ENCODE measurements at regions not wholly inside any gene's neighbourhood (a gene's known extent, or its start where the extent isn't known, plus 50 kb on each side); places are given as distances from the start of the nearest gene placed in this dataset.

- Histone ChIP-seq H3T11ph (ENCODE audit: low read length) (no peak overlapping the region), H3K79me2 (ENCODE audit: insufficient read depth, low read length) (no peaks in the 10 kb centered on the region), H3K56ac (ENCODE audit: insufficient read length, low read depth, low read length) (no peak overlapping the region), H2BK12ac (ENCODE audit: insufficient read length, low read depth, low read length) (no peak overlapping the region), H2BK5ac (ENCODE audit: insufficient read length, low read length) (no peak overlapping the region), H3K14ac (ENCODE audit: insufficient read depth, low read length) (no peak overlapping the region), H2BK15ac (ENCODE audit: low read depth, low read length) (no peak overlapping the region), H2AK5ac (ENCODE audit: insufficient read length, low read length) (no peak overlapping the region), H4K8ac (replicated peaks; ENCODE audit: insufficient read length, low read depth, low read length) (no peak overlapping the region), H3K4me2 (ENCODE audit: insufficient read depth, insufficient read length, low read length) (no peak overlapping the region), H3K23me2 (ENCODE audit: insufficient read length, low read depth, low read length, poor library complexity, severe bottlenecking) (no peaks in the 10 kb centered on the region), H3K27ac (ENCODE audit: insufficient read length, low read depth, low read length) (no peak overlapping the region), H4K5ac (ENCODE audit: insufficient read length, low read depth, low read length) (no peak overlapping the region), H3K27me3 (ENCODE audit: insufficient read depth, low read length) (no peaks in the 10 kb centered on the region), H2BK20ac (ENCODE audit: low read depth, low read length, poor library complexity, severe bottlenecking) (no peak overlapping the region), H4K20me1 (ENCODE audit: control insufficient read depth, insufficient read depth, insufficient read length) (no peaks in the 10 kb centered on the region), H3K9me3 (ENCODE audit: control insufficient read depth, low read depth, low read length) (no peaks in the 10 kb centered on the region), H3K9ac (ENCODE audit: extremely low read depth, insufficient read length, low read length) (no peak overlapping the region), H3K18ac (ENCODE audit: insufficient read length, low read depth, low read length) (no peak overlapping the region), H3K79me1 (ENCODE audit: insufficient read depth, low read depth, low read length, poor library complexity, severe bottlenecking) (no peaks in the 10 kb centered on the region), H3K4ac (ENCODE audit: low read depth, low read length) (no peak overlapping the region), H3K4me1 (ENCODE audit: insufficient read depth, low read length) (no peaks in the 10 kb centered on the region), H4K91ac (ENCODE audit: insufficient read length, low read depth, low read length) (no peak overlapping the region), H2BK120ac (ENCODE audit: low read depth, low read length, poor library complexity, severe bottlenecking) (no peak overlapping the region), H2AFZ (ENCODE audit: low read length) (no peak overlapping the region), H3K23ac (ENCODE audit: insufficient read length, low read depth, low read length) (no peak overlapping the region)
- no CpG with 5 or more reads among the region's 5 CpGs for WGBS (ENCODE audit: extremely low coverage, insufficient read length, low lambda C conversion rate)
- no peak overlapping the region for H3K27ac Mint-ChIP-seq
- H3K36me3 Mint-ChIP-seq (ENCODE audit: insufficient read depth in 1 of 3, low read depth in 3 of 3) = no peaks in the 10 kb centered on the region
- no peaks in the 10 kb centered on the region for H3K9me3 Mint-ChIP-seq
- no peaks in the 10 kb centered on the region for H3K4me1 Mint-ChIP-seq
- DNase-seq = no peak
- no peak overlapping the region for H3K4me3 Mint-ChIP-seq
- no peaks in the 10 kb centered on the region; the same call in 1 of the 2 replicates for H3K27me3 Mint-ChIP-seq (ENCODE audit: low read depth)
- TF ChIP-seq CTCF (conservative IDR thresholded peaks at IDR 0.05) = no peak
These were observed 504.2 kb downstream of the ACTL7B start for GRCh38 chr9:108351571-108351970.
